ENCODE measurements at regions not wholly inside any gene's neighbourhood (a gene's known extent, or its start where the extent isn't known, plus 50 kb on each side); places are given as distances from the start of the nearest gene placed in this dataset.
"Not testable (repeated sequence)": the region's sequence is repeated elsewhere in the genome, so short reads cannot be mapped to it uniquely, and the experiment has no call there.

GRCh38 chr4:30559481-30559880 is 160.7 kb upstream of the PCDH7 start:
- Histone ChIP-seq H3K27me3 (replicated peaks in 2 of 5; ENCODE audit: control insufficient read depth in 4 of 5, insufficient read depth in 5 of 5, low read length in 4 of 5) (no peaks in the 10 kb centered on the region), H3K4me3 (ENCODE audit: control insufficient read depth in 1 of 7, extremely low read depth in 1 of 7, insufficient read depth in 4 of 7, low read depth in 2 of 7, low read length in 6 of 7) (no peak overlapping the region), H3K9me3 (ENCODE audit: control extremely low read depth in 1 of 5, control insufficient read depth in 4 of 5, insufficient read depth in 2 of 5, low read depth in 1 of 5, low read length in 4 of 5) (peaks cover 0 to 1% (median 0%) of the 10 kb centered on the region in 5 experiments), H3K27ac (ENCODE audit: insufficient read depth in 1 of 2, low read depth in 1 of 2, low read length in 2 of 2, poor library complexity in 1 of 2, severe bottlenecking in 2 of 2) (no peak overlapping the region), H3K4me1 (ENCODE audit: control extremely low read depth in 1 of 4, control insufficient read depth in 4 of 4, insufficient read depth in 4 of 4, low read length in 3 of 4) (no peaks in the 10 kb centered on the region), H3K36me3 (ENCODE audit: control insufficient read depth in 4 of 4, insufficient read depth in 4 of 4, low read length in 3 of 4) (no peaks in the 10 kb centered on the region)
- DNase-seq: no peak
- ChIA-PET POLR2A (no interaction called here), CTCF (no interaction called here)
- WGBS (ENCODE audit: insufficient coverage): 70% methylated on average over 3 of the region's 4 CpGs

DNA sequence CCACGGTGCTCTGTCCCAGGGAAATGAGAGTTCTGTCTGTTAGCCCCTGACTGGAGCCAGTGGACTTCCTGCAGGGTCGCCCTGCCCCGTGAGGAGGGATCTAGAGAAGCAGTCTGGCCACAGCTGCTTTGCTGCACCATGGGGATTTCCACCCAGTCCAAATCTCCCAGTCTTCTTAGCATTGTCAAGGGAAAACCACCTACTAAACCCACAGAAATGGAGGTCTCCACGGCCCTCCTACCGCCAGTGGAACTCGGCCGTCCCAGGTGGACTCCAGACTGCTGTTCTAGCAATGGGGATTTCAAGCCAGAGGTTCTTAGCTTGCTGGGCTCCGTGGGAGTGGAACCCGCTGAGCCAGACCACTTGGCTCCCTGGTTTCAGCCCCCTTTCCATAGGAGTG is 133.3 kb upstream of the PCDH7 start:
- 88% methylated on average over 9 of the region's 9 CpGs for WGBS (ENCODE audit: insufficient coverage)
- Histone ChIP-seq H3K27ac (ENCODE audit: insufficient read depth in 1 of 2, low read depth in 1 of 2, low read length in 2 of 2, poor library complexity in 1 of 2, severe bottlenecking in 2 of 2) (no peak overlapping the region), H3K4me3 (ENCODE audit: control insufficient read depth in 1 of 7, extremely low read depth in 1 of 7, insufficient read depth in 4 of 7, low read depth in 2 of 7, low read length in 6 of 7) (no peak overlapping the region), H3K36me3 (ENCODE audit: control insufficient read depth in 4 of 4, insufficient read depth in 4 of 4, low read length in 3 of 4) (no peaks in the 10 kb centered on the region), H3K27me3 (replicated peaks in 2 of 5; ENCODE audit: control insufficient read depth in 4 of 5, insufficient read depth in 5 of 5, low read length in 4 of 5) (no peaks in the 10 kb centered on the region), H3K4me1 (ENCODE audit: control extremely low read depth in 1 of 4, control insufficient read depth in 4 of 4, insufficient read depth in 4 of 4, low read length in 3 of 4) (no peaks in the 10 kb centered on the region), H3K9me3 (ENCODE audit: control extremely low read depth in 1 of 5, control insufficient read depth in 4 of 5, insufficient read depth in 2 of 5, low read depth in 1 of 5, low read length in 4 of 5) (no peaks in the 10 kb centered on the region)
- ChIA-PET CTCF (interaction anchor here (1.2 kb wide), 1 partner anchor 12 kb away, joined by 3 read pairs; no protein-coding TSS in a partner anchor), POLR2A (no interaction called here)
- no peak for DNase-seq

DNA sequence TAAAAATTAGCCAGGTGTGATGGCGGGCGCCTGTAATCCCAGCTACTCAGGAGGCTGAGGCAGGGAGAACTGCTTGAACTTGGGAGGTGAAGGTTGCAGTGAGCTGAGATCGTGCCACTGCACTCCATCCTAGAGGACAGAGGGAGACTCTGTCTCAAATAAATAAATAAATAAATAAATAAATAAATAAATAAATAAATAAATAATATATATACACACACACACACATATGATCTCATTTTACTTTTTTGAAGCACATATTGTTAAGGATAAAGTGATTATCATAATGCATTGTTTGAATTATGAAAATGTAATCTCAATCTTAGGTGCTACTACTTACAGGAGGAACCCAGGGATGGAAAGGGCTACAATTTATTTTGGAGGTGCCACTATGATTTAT is 130.5 kb upstream of the PCDH7 start:
- H3K4me1 ChIP-seq (ENCODE audit: control extremely low read depth in 1 of 4, control insufficient read depth in 4 of 4, insufficient read depth in 4 of 4, low read length in 3 of 4); POLR2A ChIA-PET; H3K9me3 ChIP-seq (ENCODE audit: control extremely low read depth in 1 of 5, control insufficient read depth in 4 of 5, insufficient read depth in 2 of 5, low read depth in 1 of 5, low read length in 4 of 5); H3K4me3 ChIP-seq (ENCODE audit: control insufficient read depth in 1 of 7, extremely low read depth in 1 of 7, insufficient read depth in 4 of 7, low read depth in 2 of 7, low read length in 6 of 7); H3K36me3 ChIP-seq (ENCODE audit: control insufficient read depth in 4 of 4, insufficient read depth in 4 of 4, low read length in 3 of 4); H3K27me3 ChIP-seq (replicated peaks in 2 of 5; ENCODE audit: control insufficient read depth in 4 of 5, insufficient read depth in 5 of 5, low read length in 4 of 5); CTCF ChIA-PET; DNase-seq; H3K27ac ChIP-seq (ENCODE audit: insufficient read depth in 1 of 2, low read depth in 1 of 2, low read length in 2 of 2, poor library complexity in 1 of 2, severe bottlenecking in 2 of 2): not testable (repeated sequence)
- 100% methylated on average over 1 of the region's 3 CpGs for WGBS (ENCODE audit: insufficient coverage)

- no peaks in the 10 kb centered on the region for H3K4me1 ChIP-seq (ENCODE audit: control extremely low read depth in 1 of 4, control insufficient read depth in 4 of 4, insufficient read depth in 4 of 4, low read length in 3 of 4)
- H3K4me3 ChIP-seq (ENCODE audit: control insufficient read depth in 1 of 7, extremely low read depth in 1 of 7, insufficient read depth in 4 of 7, low read depth in 2 of 7, low read length in 6 of 7): no peak overlapping the region
- no peaks in the 10 kb centered on the region for H3K36me3 ChIP-seq (ENCODE audit: control insufficient read depth in 4 of 4, insufficient read depth in 4 of 4, low read length in 3 of 4)
- no peak for DNase-seq
- no peak overlapping the region for H3K27ac ChIP-seq (ENCODE audit: insufficient read depth in 1 of 2, low read depth in 1 of 2, low read length in 2 of 2, poor library complexity in 1 of 2, severe bottlenecking in 2 of 2)
- 65% methylated on average over 3 of the region's 5 CpGs for WGBS (ENCODE audit: insufficient coverage)
- POLR2A ChIA-PET: no interaction called here
- H3K27me3 ChIP-seq (replicated peaks in 2 of 5; ENCODE audit: control insufficient read depth in 4 of 5, insufficient read depth in 5 of 5, low read length in 4 of 5): no peaks in the 10 kb centered on the region
- CTCF ChIA-PET: no interaction called here
- H3K9me3 ChIP-seq (ENCODE audit: control extremely low read depth in 1 of 5, control insufficient read depth in 4 of 5, insufficient read depth in 2 of 5, low read depth in 1 of 5, low read length in 4 of 5): no peaks in the 10 kb centered on the region
Measured at GRCh38 chr4:30600246-30601017, 119.7 kb upstream of the PCDH7 start.

- H3K9me3 ChIP-seq (ENCODE audit: control extremely low read depth in 1 of 5, control insufficient read depth in 4 of 5, insufficient read depth in 2 of 5, low read depth in 1 of 5, low read length in 4 of 5): no peaks in the 10 kb centered on the region
- CTCF ChIA-PET: no interaction called here
- no CpG with 5 or more reads among the region's 3 CpGs for WGBS (ENCODE audit: insufficient coverage)
Measured at GRCh38 chr4:30601070-30601865, 118.9 kb upstream of the PCDH7 start.

GRCh38 chr4:30605616-30606190 is 114.5 kb upstream of the PCDH7 start:
- H3K4me1 ChIP-seq (ENCODE audit: control extremely low read depth in 1 of 4, control insufficient read depth in 4 of 4, insufficient read depth in 4 of 4, low read length in 3 of 4): no peaks in the 10 kb centered on the region
- no peaks in the 10 kb centered on the region for H3K27me3 ChIP-seq (replicated peaks in 2 of 5; ENCODE audit: control insufficient read depth in 4 of 5, insufficient read depth in 5 of 5, low read length in 4 of 5)
- DNase-seq: no peak
- no peak overlapping the region for H3K4me3 ChIP-seq (ENCODE audit: control insufficient read depth in 1 of 7, extremely low read depth in 1 of 7, insufficient read depth in 4 of 7, low read depth in 2 of 7, low read length in 6 of 7)
- ChIA-PET CTCF (no interaction called here), POLR2A (no interaction called here)
- no peaks in the 10 kb centered on the region for H3K36me3 ChIP-seq (ENCODE audit: control insufficient read depth in 4 of 4, insufficient read depth in 4 of 4, low read length in 3 of 4)
- no peaks in the 10 kb centered on the region for H3K9me3 ChIP-seq (ENCODE audit: control extremely low read depth in 1 of 5, control insufficient read depth in 4 of 5, insufficient read depth in 2 of 5, low read depth in 1 of 5, low read length in 4 of 5)
- H3K27ac ChIP-seq (ENCODE audit: insufficient read depth in 1 of 2, low read depth in 1 of 2, low read length in 2 of 2, poor library complexity in 1 of 2, severe bottlenecking in 2 of 2): no peak overlapping the region

More at GRCh38 chr4:30601070-30601865, 118.9 kb upstream of the PCDH7 start:
- DNase-seq: no peak
- Histone ChIP-seq H3K27me3 (replicated peaks in 2 of 5; ENCODE audit: control insufficient read depth in 4 of 5, insufficient read depth in 5 of 5, low read length in 4 of 5) (no peaks in the 10 kb centered on the region), H3K4me1 (ENCODE audit: control extremely low read depth in 1 of 4, control insufficient read depth in 4 of 4, insufficient read depth in 4 of 4, low read length in 3 of 4) (no peaks in the 10 kb centered on the region), H3K4me3 (ENCODE audit: control insufficient read depth in 1 of 7, extremely low read depth in 1 of 7, insufficient read depth in 4 of 7, low read depth in 2 of 7, low read length in 6 of 7) (no peak overlapping the region), H3K36me3 (ENCODE audit: control insufficient read depth in 4 of 4, insufficient read depth in 4 of 4, low read length in 3 of 4) (no peaks in the 10 kb centered on the region), H3K27ac (ENCODE audit: insufficient read depth in 1 of 2, low read depth in 1 of 2, low read length in 2 of 2, poor library complexity in 1 of 2, severe bottlenecking in 2 of 2) (no peak overlapping the region)
- POLR2A ChIA-PET: no interaction called here

- CTCF ChIA-PET: no interaction called here
- Histone ChIP-seq H3K27me3 (replicated peaks in 2 of 5; ENCODE audit: control insufficient read depth in 4 of 5, insufficient read depth in 5 of 5, low read length in 4 of 5) (no peaks in the 10 kb centered on the region), H3K4me1 (ENCODE audit: control extremely low read depth in 1 of 4, control insufficient read depth in 4 of 4, insufficient read depth in 4 of 4, low read length in 3 of 4) (no peaks in the 10 kb centered on the region), H3K36me3 (ENCODE audit: control insufficient read depth in 4 of 4, insufficient read depth in 4 of 4, low read length in 3 of 4) (no peaks in the 10 kb centered on the region), H3K9me3 (ENCODE audit: control extremely low read depth in 1 of 5, control insufficient read depth in 4 of 5, insufficient read depth in 2 of 5, low read depth in 1 of 5, low read length in 4 of 5) (no peaks in the 10 kb centered on the region), H3K4me3 (ENCODE audit: control insufficient read depth in 1 of 7, extremely low read depth in 1 of 7, insufficient read depth in 4 of 7, low read depth in 2 of 7, low read length in 6 of 7) (no peak overlapping the region), H3K27ac (ENCODE audit: insufficient read depth in 1 of 2, low read depth in 1 of 2, low read length in 2 of 2, poor library complexity in 1 of 2, severe bottlenecking in 2 of 2) (no peak overlapping the region)
- no CpG with 5 or more reads among the region's 1 CpG for WGBS (ENCODE audit: insufficient coverage)
- no peak for DNase-seq
- POLR2A ChIA-PET: no interaction called here
Measured at GRCh38 chr4:30610361-30610760, 109.8 kb upstream of the PCDH7 start.
